NCI-H82 (cell line): ENCODE measurements at regions not wholly inside any gene's neighbourhood (a gene's known extent, or its start where the extent isn't known, plus 50 kb on each side); places are given as distances from the start of the nearest gene placed in this dataset.

ENCODE experiments used
- DNase-seq: peaks from one replicate; lab custom pipeline; 2025; lab: John Stamatoyannopoulos, UW

DNA sequence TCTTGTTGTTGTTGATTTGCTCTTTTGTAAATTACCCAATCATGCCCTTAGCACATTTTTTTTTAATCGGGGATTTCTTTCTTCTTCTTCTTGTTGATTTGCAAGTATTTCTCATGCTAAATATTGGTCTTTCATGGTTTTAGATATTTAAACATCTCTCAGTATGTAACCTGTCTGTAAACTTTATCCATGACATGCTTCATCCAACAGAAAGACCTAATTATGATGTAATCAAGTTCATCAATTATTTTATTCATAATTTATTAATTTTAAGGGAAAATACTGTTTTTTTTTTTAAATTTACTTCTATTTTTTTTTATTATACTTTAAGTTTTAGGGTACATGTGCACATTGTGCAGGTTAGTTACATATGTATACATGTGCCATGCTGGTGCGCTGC lies 69.8 kb downstream of the TNFSF18 start:
- no peak for DNase-seq
